Peyer's patch (tissue), 4 donors: ENCODE measurements at regions not wholly inside any gene's neighbourhood (a gene's known extent, or its start where the extent isn't known, plus 50 kb on each side); places are given as distances from the start of the nearest gene placed in this dataset.

Source experiments
- DNase-seq, 3 donors: peaks; one replicate each; pipeline ENCODE4 v3.0.0-alpha.2; 2017 to 2019
- H3K27ac ChIP-seq, 4 donors: fragments of 200-600 bp; sonication (generic); one replicate each; pipeline ENCODE4 v1.5.1; 2016 to 2019
- H3K27me3 ChIP-seq, 2 donors: fragments of 200-600 bp; sonication (generic); one replicate each; pipeline ENCODE4 v1.5.1; 2019
- H3K36me3 ChIP-seq, 3 donors: fragments of 200-600 bp; sonication (generic); one replicate each; pipeline ENCODE4 v1.5.1; 2016 to 2019
- H3K4me1 ChIP-seq, 4 donors: fragments of 200-600 bp; sonication (generic); one replicate each; pipeline ENCODE4 v1.5.1; 2016 to 2019
- H3K4me3 ChIP-seq, 4 donors: fragments of 200-600 bp; sonication (generic); 1 replicate in 3 of 4; 2 replicates in 1 of 4; pipeline ENCODE4 v1.5.1; 2016 to 2019; ENCODE audit warnings: mild to moderate bottlenecking in 1 of 4
- H3K9me3 ChIP-seq, 4 donors: fragments of 200-600 bp; sonication (generic); one replicate each; pipeline ENCODE4 v1.5.1; 2016 to 2019; ENCODE audit warnings: mild to moderate bottlenecking in 1 of 4
- CTCF ChIP-seq, 6 experiments: fragments of 450-650 bp in 4 of 6; fragments of 200-600 bp in 2 of 6; sonication (generic) in 1 of 6; IDR thresholded peaks; one replicate each; pipeline ENCODE4 v1.5.1; 2017 to 2019; ENCODE audit warnings: antibody characterized with exemption in 6 of 6, mild to moderate bottlenecking in 3 of 6, moderate library complexity in 1 of 6
- POLR2A ChIP-seq, 2 donors: fragments of 450-650 bp; IDR thresholded peaks; one replicate each; pipeline ENCODE4 v1.5.1; 2017; ENCODE audit warnings: antibody characterized with exemption in 2 of 2, mild to moderate bottlenecking in 2 of 2, moderate library complexity in 2 of 2

DNA sequence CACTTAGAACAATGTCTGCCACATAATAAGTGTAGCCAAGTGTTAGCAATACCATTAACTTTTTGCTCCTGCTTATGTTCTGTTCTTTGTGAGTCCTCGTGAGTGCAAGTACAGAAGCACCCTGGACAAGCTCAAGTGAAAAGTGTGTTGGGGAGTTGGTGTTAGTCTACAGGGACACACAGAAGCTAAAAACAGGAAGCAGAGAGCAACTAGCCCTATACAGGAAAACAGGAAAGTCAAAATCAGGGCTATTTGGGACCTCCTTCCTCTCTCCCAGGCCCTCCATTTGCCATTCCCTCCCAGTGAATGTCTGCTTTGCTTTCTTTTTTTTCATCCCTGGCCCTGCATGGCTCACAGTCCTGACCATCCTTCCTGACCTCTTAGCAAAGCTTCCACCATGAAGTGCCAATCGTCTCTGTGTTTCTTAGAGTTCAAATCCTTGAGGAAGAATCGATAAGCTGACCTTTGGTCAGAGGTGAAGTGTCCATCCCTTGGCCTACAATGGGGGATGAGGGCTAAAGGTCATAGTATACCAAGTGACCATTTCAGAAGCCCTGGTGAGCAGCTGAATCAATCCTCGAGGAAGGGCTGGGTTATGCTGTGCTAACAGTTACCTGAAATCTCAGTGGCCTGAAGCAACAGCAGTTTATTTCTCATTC, 328.2 kb downstream of the SHQ1 start:
- Histone ChIP-seq H3K27ac (no peak overlapping the region), H3K36me3 (no peaks in the 10 kb centered on the region), H3K9me3 (no peaks in the 10 kb centered on the region), H3K4me1 (peaks cover 0 to 8% (median 2%) of the 10 kb centered on the region in 4 donors), H3K4me3 (no peak overlapping the region), H3K27me3 (no peaks in the 10 kb centered on the region)
- TF ChIP-seq CTCF (IDR thresholded peaks at IDR 0.05): no peak
- TF ChIP-seq POLR2A (IDR thresholded peaks at IDR 0.05): no peak
- no peak for DNase-seq

- Histone ChIP-seq H3K36me3 (no peaks in the 10 kb centered on the region), H3K4me3 (peak overlapping the region in 1 of 4 donors; percentile 7), H3K4me1 (peaks cover 0 to 5% (median 2%) of the 10 kb centered on the region in 4 donors), H3K9me3 (no peaks in the 10 kb centered on the region), H3K27me3 (no peaks in the 10 kb centered on the region), H3K27ac (peak overlapping the region in 2 of 4 donors; percentile 63 to 69)
- TF ChIP-seq CTCF (IDR thresholded peaks at IDR 0.05) (no peak), POLR2A (IDR thresholded peaks at IDR 0.05) (no peak)
- no peak for DNase-seq
These were observed 330.3 kb downstream of the SHQ1 start for GRCh38 chr3:72517921-72518424.

DNA sequence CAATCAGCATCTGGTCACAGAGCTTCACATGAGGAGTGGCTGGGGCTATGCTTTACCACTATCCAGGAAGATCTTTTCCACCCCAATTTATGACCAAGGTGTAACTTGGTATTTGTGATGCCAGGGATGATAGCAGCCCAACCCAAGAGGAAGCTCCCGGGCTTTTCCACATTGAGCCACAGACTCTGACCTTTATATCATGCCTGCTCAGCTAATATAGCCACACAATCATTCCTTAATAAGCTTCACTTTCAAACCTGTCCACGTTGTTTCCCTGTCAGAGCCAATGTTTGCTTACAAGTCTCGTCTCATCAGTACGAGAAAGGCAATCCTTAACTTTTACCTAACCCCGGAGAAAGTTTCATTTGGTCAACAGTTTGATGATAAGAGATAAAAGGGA, 330.9 kb downstream of the SHQ1 start:
- Histone ChIP-seq H3K27ac (peak overlapping the region in 2 of 4 donors; percentile 63 to 69), H3K4me3 (peak overlapping the region in 1 of 4 donors; percentile 7), H3K4me1 (peaks cover 0 to 4% (median 0%) of the 10 kb centered on the region in 4 donors), H3K36me3 (no peaks in the 10 kb centered on the region), H3K27me3 (no peaks in the 10 kb centered on the region), H3K9me3 (no peaks in the 10 kb centered on the region)
- DNase-seq: peak in 1 of 3 donors; percentile 69
- TF ChIP-seq POLR2A (IDR thresholded peaks at IDR 0.05) (no peak), CTCF (IDR thresholded peaks at IDR 0.05) (no peak)

GRCh38 chr3:72516361-72516760, 331.9 kb downstream of the SHQ1 start:
- H3K36me3 ChIP-seq: no peaks in the 10 kb centered on the region
- peaks cover 0 to 4% (median 0%) of the 10 kb centered on the region in 4 donors for H3K4me1 ChIP-seq
- peak overlapping the region in 1 of 4 donors; percentile 69 for H3K27ac ChIP-seq
- H3K27me3 ChIP-seq: no peaks in the 10 kb centered on the region
- no peaks in the 10 kb centered on the region for H3K9me3 ChIP-seq
- TF ChIP-seq POLR2A (IDR thresholded peaks at IDR 0.05) (no peak), CTCF (IDR thresholded peaks at IDR 0.05) (no peak)
- no peak for DNase-seq
- no peak overlapping the region for H3K4me3 ChIP-seq

DNA sequence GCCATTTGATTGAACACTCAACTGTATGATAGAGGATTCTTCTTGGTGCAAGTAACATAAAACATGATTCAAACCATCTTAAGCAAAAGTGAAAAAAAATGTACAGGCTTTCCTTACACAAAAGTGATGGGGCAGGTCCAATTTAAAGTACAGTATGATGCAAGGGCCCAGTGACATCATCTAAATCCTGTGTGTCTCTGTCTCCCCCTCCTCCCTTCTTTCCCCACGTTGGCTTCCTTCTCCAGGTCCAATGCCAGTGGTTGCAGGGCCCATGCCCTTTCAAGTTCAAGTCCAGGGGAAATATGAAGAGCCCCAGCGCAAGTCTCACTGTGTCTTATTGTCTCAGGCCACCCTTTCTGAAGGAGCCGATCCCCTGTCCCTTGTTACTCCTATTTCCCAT, 332.3 kb downstream of the SHQ1 start:
- H3K9me3 ChIP-seq: no peaks in the 10 kb centered on the region
- no peak overlapping the region for H3K4me3 ChIP-seq
- peaks cover 0 to 4% (median 0%) of the 10 kb centered on the region in 4 donors for H3K4me1 ChIP-seq
- DNase-seq: no peak
- H3K27me3 ChIP-seq: no peaks in the 10 kb centered on the region
- no peak overlapping the region for H3K27ac ChIP-seq
- TF ChIP-seq POLR2A (IDR thresholded peaks at IDR 0.05) (no peak), CTCF (IDR thresholded peaks at IDR 0.05) (no peak)
- H3K36me3 ChIP-seq: no peaks in the 10 kb centered on the region
